Upper lobe of right lung (tissue), 1 donor: ENCODE measurements at regions not wholly inside any gene's neighbourhood (a gene's known extent, or its start where the extent isn't known, plus 50 kb on each side); places are given as distances from the start of the nearest gene placed in this dataset.

Source experiments
- ATAC-seq: fragments of 200-7000 bp; cut with Tn5 transposase; one replicate; pipeline ENCODE4 v1.9.1; 2020; ENCODE audit warnings: mild to moderate bottlenecking, moderate library complexity
- DNase-seq: peaks from one replicate; pipeline ENCODE4 v3.0.0-alpha.2; 2020
- H3K27ac ChIP-seq: fragments of 200-600 bp; one replicate; pipeline ENCODE4 v1.8.0; 2022
- H3K27me3 ChIP-seq: fragments of 200-600 bp; one replicate; pipeline ENCODE4 v1.8.0; 2022; ENCODE audit warnings: mild to moderate bottlenecking
- H3K36me3 ChIP-seq: fragments of 200-600 bp; one replicate; pipeline ENCODE4 v1.8.0; 2022
- H3K4me1 ChIP-seq: fragments of 200-600 bp; one replicate; pipeline ENCODE4 v1.8.0; 2022
- H3K4me3 ChIP-seq: fragments of 200-600 bp; one replicate; pipeline ENCODE4 v1.8.0; 2022; ENCODE audit warnings: mild to moderate bottlenecking
- H3K9me3 ChIP-seq: fragments of 200-600 bp; one replicate; pipeline ENCODE4 v1.8.0; 2022
- CTCF ChIP-seq: fragments of 200-600 bp; IDR thresholded peaks from one replicate; pipeline ENCODE4 v1.8.0; 2022; ENCODE audit warnings: antibody characterized with exemption
- intact Hi-C: fragments of 100-400 bp; cut with DNase I; formaldehyde crosslinking; loops from one replicate; pipeline ENCODE4 v1.11.0; 2022
- donor health status: DM: no; HTN: yes; CAD: no; lungs with severe emphysema.

- DNase-seq (no peak), ATAC-seq (no peak)
- intact Hi-C loops: no loop called here
- Histone ChIP-seq H3K4me1 (no peaks in the 10 kb centered on the region), H3K9me3 (no peaks in the 10 kb centered on the region), H3K4me3 (no peak overlapping the region), H3K27me3 (no peaks in the 10 kb centered on the region), H3K27ac (no peak overlapping the region), H3K36me3 (no peaks in the 10 kb centered on the region)
- TF ChIP-seq CTCF: no peak
These were observed 112.0 kb upstream of the CHST15 start for GRCh38 chr10:124205432-124205831.

- intact Hi-C loops: no loop called here
- Histone ChIP-seq H3K4me1 (no peaks in the 10 kb centered on the region), H3K27ac (no peak overlapping the region), H3K9me3 (no peaks in the 10 kb centered on the region), H3K4me3 (no peak overlapping the region), H3K36me3 (no peaks in the 10 kb centered on the region), H3K27me3 (no peaks in the 10 kb centered on the region)
- DNase-seq (no peak), ATAC-seq (no peak)
- TF ChIP-seq CTCF: no peak
These were observed 111.3 kb upstream of the CHST15 start for GRCh38 chr10:124204726-124205125.

- intact Hi-C loops: no loop called here
- no peak for TF ChIP-seq CTCF
- no peaks in the 10 kb centered on the region for H3K9me3 ChIP-seq
- DNase-seq (no peak), ATAC-seq (no peak)
- no peak overlapping the region for H3K27ac ChIP-seq
- no peaks in the 10 kb centered on the region for H3K36me3 ChIP-seq
- no peak overlapping the region for H3K4me3 ChIP-seq
- no peaks in the 10 kb centered on the region for H3K27me3 ChIP-seq
- no peaks in the 10 kb centered on the region for H3K4me1 ChIP-seq
These were observed 106.6 kb upstream of the CHST15 start for GRCh38 chr10:124200011-124200410.

- intact Hi-C loops: no loop called here
- H3K4me1 ChIP-seq: no peaks in the 10 kb centered on the region
- ATAC-seq (no peak), DNase-seq (no peak)
- H3K4me3 ChIP-seq: no peak overlapping the region
- H3K27ac ChIP-seq: no peak overlapping the region
- H3K36me3 ChIP-seq: no peaks in the 10 kb centered on the region
- TF ChIP-seq CTCF: no peak
- no peaks in the 10 kb centered on the region for H3K27me3 ChIP-seq
- no peaks in the 10 kb centered on the region for H3K9me3 ChIP-seq
These were observed 105.5 kb upstream of the CHST15 start for GRCh38 chr10:124198871-124199270.

- Histone ChIP-seq H3K36me3 (no peaks in the 10 kb centered on the region), H3K4me3 (no peak overlapping the region), H3K27ac (no peak overlapping the region), H3K27me3 (no peaks in the 10 kb centered on the region), H3K9me3 (no peaks in the 10 kb centered on the region), H3K4me1 (no peaks in the 10 kb centered on the region)
- ATAC-seq (no peak), DNase-seq (no peak)
- intact Hi-C loops: no loop called here
- no peak for TF ChIP-seq CTCF
These were observed 104.7 kb upstream of the CHST15 start for GRCh38 chr10:124198125-124198501.

- Histone ChIP-seq H3K27ac (no peak overlapping the region), H3K4me3 (no peak overlapping the region), H3K9me3 (no peaks in the 10 kb centered on the region), H3K27me3 (no peaks in the 10 kb centered on the region), H3K4me1 (no peaks in the 10 kb centered on the region), H3K36me3 (no peaks in the 10 kb centered on the region)
- DNase-seq: no peak
- TF ChIP-seq CTCF: no peak
- ATAC-seq: no peak
- intact Hi-C loops: no loop called here
These were observed 104.2 kb upstream of the CHST15 start for GRCh38 chr10:124197371-124198124.
